Loucy (cell line): ENCODE measurements at regions not wholly inside any gene's neighbourhood (a gene's known extent, or its start where the extent isn't known, plus 50 kb on each side); places are given as distances from the start of the nearest gene placed in this dataset.

Experiments
- CTCF ChIP-seq: fragments of 200-600 bp; sonication (generic); conservative IDR thresholded peaks from 2 replicates; pipeline ENCODE4 v1.5.1; 2014; ENCODE audit warnings: mild to moderate bottlenecking, antibody characterized with exemption, low read length
- EZH2phosphoT487 ChIP-seq: fragments of 200-600 bp; IDR thresholded peaks from 2 replicates; pipeline ENCODE4 v1.6.1; 2018; ENCODE audit warnings: antibody characterized with exemption, mild to moderate bottlenecking, moderate library complexity, borderline replicate concordance

GRCh38 chr15:29541309-29541708 lies 271.7 kb upstream of the NSMCE3 start:
- TF ChIP-seq CTCF (no peak), EZH2phosphoT487 (no peak)
